ENCODE measurements at regions not wholly inside any gene's neighbourhood (a gene's known extent, or its start where the extent isn't known, plus 50 kb on each side); places are given as distances from the start of the nearest gene placed in this dataset.

DNA sequence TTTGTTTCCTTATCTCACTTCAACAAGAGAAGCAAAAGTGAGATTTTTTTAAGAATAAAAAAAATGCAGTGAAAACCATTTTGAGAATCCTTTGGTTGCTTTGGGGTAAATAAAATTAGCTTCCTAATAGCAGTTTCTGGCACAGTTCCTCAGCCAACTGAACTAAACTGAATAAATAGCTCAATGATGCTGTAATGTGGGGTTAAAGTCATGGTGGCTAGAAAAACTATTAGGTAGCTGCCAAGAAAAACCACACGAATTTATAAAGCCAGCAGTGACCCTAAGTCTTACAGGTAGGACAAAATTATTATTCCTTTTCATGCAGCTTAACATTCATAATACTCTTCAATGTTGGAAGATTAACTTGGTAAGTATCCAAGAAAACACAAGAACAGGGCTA, 142.4 kb downstream of the APIP start:
- H2AFZ ChIP-seq (ENCODE audit: insufficient read depth, low read depth, low read length, poor library complexity, severe bottlenecking) = no peak overlapping the region
- H3K4me2 ChIP-seq (replicated peaks; ENCODE audit: extremely low read depth, low read length, poor library complexity, severe bottlenecking) = no peak overlapping the region
- intact Hi-C loops (cut with micrococcal nuclease) = no loop called here
- no peaks in the 10 kb centered on the region for H3K79me2 ChIP-seq (ENCODE audit: insufficient read depth, low read length)
- Mint-ChIP-seq H3K27me3 (ENCODE audit: low read depth in 3 of 3) (peaks cover 0 to 3% (median 0%) of the 10 kb centered on the region in 3 donors), H3K36me3 (no peaks in the 10 kb centered on the region), H3K27ac (no peak overlapping the region), H3K9me3 (peaks cover 0 to 4% (median 3%) of the 10 kb centered on the region in 7 donors), H3K4me1 (no peaks in the 10 kb centered on the region), H3K4me3 (no peak overlapping the region)
- DNase-seq = no peak
- no peak overlapping the region for H3K4me3 ChIP-seq (replicated peaks in 1 of 3; ENCODE audit: low read depth in 2 of 3, low read length in 3 of 3)
- no peak overlapping the region for H3K27ac ChIP-seq (ENCODE audit: low read depth in 1 of 2, low read length in 2 of 2)
- no peaks in the 10 kb centered on the region for H3K36me3 ChIP-seq (replicated peaks in 1 of 2; ENCODE audit: control insufficient read depth in 1 of 2, insufficient read depth in 2 of 2, low read length in 2 of 2)
- H3K9me3 ChIP-seq (replicated peaks in 1 of 2; ENCODE audit: control insufficient read depth in 1 of 2, insufficient read depth in 1 of 2, low read length in 2 of 2) = no peaks in the 10 kb centered on the region
- TF ChIP-seq CTCF (IDR thresholded peaks at IDR 0.05) = no peak
- no peak overlapping the region for H3K9ac ChIP-seq (ENCODE audit: insufficient read depth, low read length, poor library complexity, severe bottlenecking)
- no peaks in the 10 kb centered on the region for H3K27me3 ChIP-seq (ENCODE audit: control insufficient read depth in 2 of 2, insufficient read depth in 2 of 2, low read length in 2 of 2)
- WGBS (ENCODE audit: insufficient coverage) = no CpG with 5 or more reads among the region's 1 CpG
- no peaks in the 10 kb centered on the region for H4K20me1 ChIP-seq (ENCODE audit: insufficient read depth, low read length)
- no peaks in the 10 kb centered on the region for H3K4me1 ChIP-seq (ENCODE audit: control insufficient read depth in 1 of 2, insufficient read depth in 2 of 2, low read length in 2 of 2)

DNA sequence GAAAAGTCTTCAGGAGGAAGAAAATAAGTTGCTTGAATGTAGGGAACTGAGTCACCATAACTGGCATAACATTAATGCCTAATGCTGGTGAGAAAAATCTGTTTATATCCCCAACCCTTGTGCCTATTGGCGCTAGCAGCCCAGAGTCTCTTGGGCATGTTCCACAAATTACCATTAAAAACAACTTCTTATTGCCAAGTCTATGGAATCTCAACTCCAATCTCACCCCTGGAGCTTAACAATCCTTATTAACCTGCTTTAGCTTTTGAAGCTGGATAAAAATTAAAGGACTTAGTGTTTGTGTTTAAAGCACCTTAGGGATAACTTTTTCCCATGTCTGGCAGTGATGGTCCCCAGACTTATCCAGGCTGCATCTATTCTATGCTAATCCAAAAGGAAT, 143.0 kb downstream of the APIP start:
- H3K27me3 ChIP-seq (ENCODE audit: control insufficient read depth in 2 of 2, insufficient read depth in 2 of 2, low read length in 2 of 2) = no peaks in the 10 kb centered on the region
- intact Hi-C loops (cut with micrococcal nuclease) = no loop called here
- no peak overlapping the region for H3K4me2 ChIP-seq (replicated peaks; ENCODE audit: extremely low read depth, low read length, poor library complexity, severe bottlenecking)
- H3K36me3 Mint-ChIP-seq = no peaks in the 10 kb centered on the region
- no peaks in the 10 kb centered on the region for H3K79me2 ChIP-seq (ENCODE audit: insufficient read depth, low read length)
- H3K27ac ChIP-seq (ENCODE audit: low read depth in 1 of 2, low read length in 2 of 2) = no peak overlapping the region
- no peak overlapping the region for H3K27ac Mint-ChIP-seq
- TF ChIP-seq CTCF (IDR thresholded peaks at IDR 0.05) = no peak
- H3K9me3 Mint-ChIP-seq = peaks cover under 1 to 8% (median 3%) of the 10 kb centered on the region in 7 donors
- no peak overlapping the region for H3K4me3 Mint-ChIP-seq
- H3K9me3 ChIP-seq (replicated peaks in 1 of 2; ENCODE audit: control insufficient read depth in 1 of 2, insufficient read depth in 1 of 2, low read length in 2 of 2) = no peaks in the 10 kb centered on the region
- H3K4me1 ChIP-seq (ENCODE audit: control insufficient read depth in 1 of 2, insufficient read depth in 2 of 2, low read length in 2 of 2) = no peaks in the 10 kb centered on the region
- H3K36me3 ChIP-seq (replicated peaks in 1 of 2; ENCODE audit: control insufficient read depth in 1 of 2, insufficient read depth in 2 of 2, low read length in 2 of 2) = no peaks in the 10 kb centered on the region
- H2AFZ ChIP-seq (ENCODE audit: insufficient read depth, low read depth, low read length, poor library complexity, severe bottlenecking) = no peak overlapping the region
- no peaks in the 10 kb centered on the region for H4K20me1 ChIP-seq (ENCODE audit: insufficient read depth, low read length)
- DNase-seq = no peak
- peaks cover 0 to 3% (median under 1%) of the 10 kb centered on the region in 3 donors for H3K27me3 Mint-ChIP-seq (ENCODE audit: low read depth in 3 of 3)
- H3K4me1 Mint-ChIP-seq = no peaks in the 10 kb centered on the region
- no peak overlapping the region for H3K9ac ChIP-seq (ENCODE audit: insufficient read depth, low read length, poor library complexity, severe bottlenecking)
- no CpG with 5 or more reads among the region's 1 CpG for WGBS (ENCODE audit: insufficient coverage)
- no peak overlapping the region for H3K4me3 ChIP-seq (replicated peaks in 1 of 3; ENCODE audit: low read depth in 2 of 3, low read length in 3 of 3)
